ENCODE measurements at regions not wholly inside any gene's neighbourhood (a gene's known extent, or its start where the extent isn't known, plus 50 kb on each side); places are given as distances from the start of the nearest gene placed in this dataset.

DNA sequence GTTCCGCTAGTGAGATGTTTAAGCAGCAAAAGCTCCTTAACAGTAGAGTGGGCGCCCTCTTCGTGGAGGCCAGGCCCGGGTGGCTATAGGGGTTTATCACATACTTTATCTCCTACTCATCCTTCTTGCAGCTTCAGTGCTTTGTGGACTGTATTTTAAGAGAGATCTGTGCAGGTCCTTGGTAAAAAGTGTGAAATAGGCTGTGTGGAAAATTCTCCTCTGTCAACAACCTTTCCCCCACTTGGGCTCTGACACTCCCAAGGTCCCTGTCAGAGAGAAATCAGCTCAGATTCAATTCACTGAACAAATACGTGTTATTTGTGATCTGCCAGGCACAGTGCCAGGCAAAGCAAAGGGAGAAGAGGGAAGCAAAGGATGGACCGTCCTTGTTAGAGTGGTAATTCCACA is 214.3 kb upstream of the PPARGC1A start (continued):
- TF ChIP-seq, protein P1, sequence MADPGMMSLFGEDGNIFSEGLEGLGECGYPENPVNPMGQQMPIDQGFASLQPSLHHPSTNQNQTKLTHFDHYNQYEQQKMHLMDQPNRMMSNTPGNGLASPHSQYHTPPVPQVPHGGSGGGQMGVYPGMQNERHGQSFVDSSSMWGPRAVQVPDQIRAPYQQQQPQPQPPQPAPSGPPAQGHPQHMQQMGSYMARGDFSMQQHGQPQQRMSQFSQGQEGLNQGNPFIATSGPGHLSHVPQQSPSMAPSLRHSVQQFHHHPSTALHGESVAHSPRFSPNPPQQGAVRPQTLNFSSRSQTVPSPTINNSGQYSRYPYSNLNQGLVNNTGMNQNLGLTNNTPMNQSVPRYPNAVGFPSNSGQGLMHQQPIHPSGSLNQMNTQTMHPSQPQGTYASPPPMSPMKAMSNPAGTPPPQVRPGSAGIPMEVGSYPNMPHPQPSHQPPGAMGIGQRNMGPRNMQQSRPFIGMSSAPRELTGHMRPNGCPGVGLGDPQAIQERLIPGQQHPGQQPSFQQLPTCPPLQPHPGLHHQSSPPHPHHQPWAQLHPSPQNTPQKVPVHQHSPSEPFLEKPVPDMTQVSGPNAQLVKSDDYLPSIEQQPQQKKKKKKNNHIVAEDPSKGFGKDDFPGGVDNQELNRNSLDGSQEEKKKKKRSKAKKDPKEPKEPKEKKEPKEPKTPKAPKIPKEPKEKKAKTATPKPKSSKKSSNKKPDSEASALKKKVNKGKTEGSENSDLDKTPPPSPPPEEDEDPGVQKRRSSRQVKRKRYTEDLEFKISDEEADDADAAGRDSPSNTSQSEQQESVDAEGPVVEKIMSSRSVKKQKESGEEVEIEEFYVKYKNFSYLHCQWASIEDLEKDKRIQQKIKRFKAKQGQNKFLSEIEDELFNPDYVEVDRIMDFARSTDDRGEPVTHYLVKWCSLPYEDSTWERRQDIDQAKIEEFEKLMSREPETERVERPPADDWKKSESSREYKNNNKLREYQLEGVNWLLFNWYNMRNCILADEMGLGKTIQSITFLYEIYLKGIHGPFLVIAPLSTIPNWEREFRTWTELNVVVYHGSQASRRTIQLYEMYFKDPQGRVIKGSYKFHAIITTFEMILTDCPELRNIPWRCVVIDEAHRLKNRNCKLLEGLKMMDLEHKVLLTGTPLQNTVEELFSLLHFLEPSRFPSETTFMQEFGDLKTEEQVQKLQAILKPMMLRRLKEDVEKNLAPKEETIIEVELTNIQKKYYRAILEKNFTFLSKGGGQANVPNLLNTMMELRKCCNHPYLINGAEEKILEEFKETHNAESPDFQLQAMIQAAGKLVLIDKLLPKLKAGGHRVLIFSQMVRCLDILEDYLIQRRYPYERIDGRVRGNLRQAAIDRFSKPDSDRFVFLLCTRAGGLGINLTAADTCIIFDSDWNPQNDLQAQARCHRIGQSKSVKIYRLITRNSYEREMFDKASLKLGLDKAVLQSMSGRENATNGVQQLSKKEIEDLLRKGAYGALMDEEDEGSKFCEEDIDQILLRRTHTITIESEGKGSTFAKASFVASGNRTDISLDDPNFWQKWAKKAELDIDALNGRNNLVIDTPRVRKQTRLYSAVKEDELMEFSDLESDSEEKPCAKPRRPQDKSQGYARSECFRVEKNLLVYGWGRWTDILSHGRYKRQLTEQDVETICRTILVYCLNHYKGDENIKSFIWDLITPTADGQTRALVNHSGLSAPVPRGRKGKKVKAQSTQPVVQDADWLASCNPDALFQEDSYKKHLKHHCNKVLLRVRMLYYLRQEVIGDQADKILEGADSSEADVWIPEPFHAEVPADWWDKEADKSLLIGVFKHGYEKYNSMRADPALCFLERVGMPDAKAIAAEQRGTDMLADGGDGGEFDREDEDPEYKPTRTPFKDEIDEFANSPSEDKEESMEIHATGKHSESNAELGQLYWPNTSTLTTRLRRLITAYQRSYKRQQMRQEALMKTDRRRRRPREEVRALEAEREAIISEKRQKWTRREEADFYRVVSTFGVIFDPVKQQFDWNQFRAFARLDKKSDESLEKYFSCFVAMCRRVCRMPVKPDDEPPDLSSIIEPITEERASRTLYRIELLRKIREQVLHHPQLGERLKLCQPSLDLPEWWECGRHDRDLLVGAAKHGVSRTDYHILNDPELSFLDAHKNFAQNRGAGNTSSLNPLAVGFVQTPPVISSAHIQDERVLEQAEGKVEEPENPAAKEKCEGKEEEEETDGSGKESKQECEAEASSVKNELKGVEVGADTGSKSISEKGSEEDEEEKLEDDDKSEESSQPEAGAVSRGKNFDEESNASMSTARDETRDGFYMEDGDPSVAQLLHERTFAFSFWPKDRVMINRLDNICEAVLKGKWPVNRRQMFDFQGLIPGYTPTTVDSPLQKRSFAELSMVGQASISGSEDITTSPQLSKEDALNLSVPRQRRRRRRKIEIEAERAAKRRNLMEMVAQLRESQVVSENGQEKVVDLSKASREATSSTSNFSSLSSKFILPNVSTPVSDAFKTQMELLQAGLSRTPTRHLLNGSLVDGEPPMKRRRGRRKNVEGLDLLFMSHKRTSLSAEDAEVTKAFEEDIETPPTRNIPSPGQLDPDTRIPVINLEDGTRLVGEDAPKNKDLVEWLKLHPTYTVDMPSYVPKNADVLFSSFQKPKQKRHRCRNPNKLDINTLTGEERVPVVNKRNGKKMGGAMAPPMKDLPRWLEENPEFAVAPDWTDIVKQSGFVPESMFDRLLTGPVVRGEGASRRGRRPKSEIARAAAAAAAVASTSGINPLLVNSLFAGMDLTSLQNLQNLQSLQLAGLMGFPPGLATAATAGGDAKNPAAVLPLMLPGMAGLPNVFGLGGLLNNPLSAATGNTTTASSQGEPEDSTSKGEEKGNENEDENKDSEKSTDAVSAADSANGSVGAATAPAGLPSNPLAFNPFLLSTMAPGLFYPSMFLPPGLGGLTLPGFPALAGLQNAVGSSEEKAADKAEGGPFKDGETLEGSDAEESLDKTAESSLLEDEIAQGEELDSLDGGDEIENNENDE (IDR thresholded peaks at IDR 0.05; ENCODE audit: insufficient replicate concordance, low read length) = no peak
- TF ChIP-seq SIX5 (IDR thresholded peaks at IDR 0.05; ENCODE audit: low read depth, low read length) (no peak), CTBP2 (IDR thresholded peaks at IDR 0.05; ENCODE audit: borderline replicate concordance, insufficient read depth, insufficient read length, low read length) (no peak), TEAD4 (IDR thresholded peaks at IDR 0.05; ENCODE audit: low read depth, low read length) (no peak), PHF8 (conservative IDR thresholded peaks at IDR 0.05; ENCODE audit: low read depth, low read length) (no peak), CEBPB (IDR thresholded peaks at IDR 0.05; ENCODE audit: low read depth, low read length) (no peak), RBBP5 (IDR thresholded peaks at IDR 0.05; ENCODE audit: borderline replicate concordance, low read depth, low read length) (no peak), SIRT6 (IDR thresholded peaks at IDR 0.05; ENCODE audit: low read length) (no peak)
- TF ChIP-seq, protein P2, sequence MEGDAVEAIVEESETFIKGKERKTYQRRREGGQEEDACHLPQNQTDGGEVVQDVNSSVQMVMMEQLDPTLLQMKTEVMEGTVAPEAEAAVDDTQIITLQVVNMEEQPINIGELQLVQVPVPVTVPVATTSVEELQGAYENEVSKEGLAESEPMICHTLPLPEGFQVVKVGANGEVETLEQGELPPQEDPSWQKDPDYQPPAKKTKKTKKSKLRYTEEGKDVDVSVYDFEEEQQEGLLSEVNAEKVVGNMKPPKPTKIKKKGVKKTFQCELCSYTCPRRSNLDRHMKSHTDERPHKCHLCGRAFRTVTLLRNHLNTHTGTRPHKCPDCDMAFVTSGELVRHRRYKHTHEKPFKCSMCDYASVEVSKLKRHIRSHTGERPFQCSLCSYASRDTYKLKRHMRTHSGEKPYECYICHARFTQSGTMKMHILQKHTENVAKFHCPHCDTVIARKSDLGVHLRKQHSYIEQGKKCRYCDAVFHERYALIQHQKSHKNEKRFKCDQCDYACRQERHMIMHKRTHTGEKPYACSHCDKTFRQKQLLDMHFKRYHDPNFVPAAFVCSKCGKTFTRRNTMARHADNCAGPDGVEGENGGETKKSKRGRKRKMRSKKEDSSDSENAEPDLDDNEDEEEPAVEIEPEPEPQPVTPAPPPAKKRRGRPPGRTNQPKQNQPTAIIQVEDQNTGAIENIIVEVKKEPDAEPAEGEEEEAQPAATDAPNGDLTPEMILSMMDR (IDR thresholded peaks at IDR 0.05; ENCODE audit: control extremely low read depth in 1 of 3, insufficient read depth in 1 of 3, low read depth in 1 of 3, low read length in 3 of 3) = no peak
